GM23248 (cell line): ENCODE measurements at regions not wholly inside any gene's neighbourhood (a gene's known extent, or its start where the extent isn't known, plus 50 kb on each side); places are given as distances from the start of the nearest gene placed in this dataset.

Experiments
- DNase-seq: peaks from one replicate; pipeline ENCODE4 v3.0.0-alpha.2; 2015
- H2AFZ ChIP-seq: fragments of 200-600 bp; sonication (generic); 2 replicates; pipeline ENCODE4 v1.6.1; 2016; ENCODE audit warnings: antibody characterized with exemption
- H3F3A ChIP-seq: fragments of 200-600 bp; sonication (generic); 2 replicates; pipeline ENCODE4 v1.6.1; 2016; ENCODE audit warnings: mild to moderate bottlenecking, antibody characterized with exemption, mixed run types; ENCODE audit not compliant: insufficient read depth
- H3K27ac ChIP-seq: fragments of 200-600 bp; sonication (generic); 2 replicates; pipeline ENCODE4 v1.5.1; 2016; ENCODE audit warnings: mild to moderate bottlenecking
- H3K27me3 ChIP-seq: fragments of 200-600 bp; sonication (generic); replicated peaks from 2 replicates; pipeline ENCODE4 v1.6.1; 2016; ENCODE audit warnings: mild to moderate bottlenecking; ENCODE audit not compliant: insufficient read depth
- H3K36me3 ChIP-seq: fragments of 200-600 bp; sonication (generic); 2 replicates; pipeline ENCODE4 v1.6.1; 2016; ENCODE audit warnings: low read depth, mild to moderate bottlenecking
- H3K4me1 ChIP-seq: fragments of 200-600 bp; sonication (generic); 2 replicates; pipeline ENCODE4 v1.6.1; 2016; ENCODE audit warnings: mild to moderate bottlenecking; ENCODE audit not compliant: insufficient read depth
- H3K4me2 ChIP-seq: fragments of 200-600 bp; sonication (generic); one replicate; pipeline ENCODE4 v1.6.1; 2016; ENCODE audit warnings: mild to moderate bottlenecking; ENCODE audit not compliant: unreplicated experiment
- H3K4me3 ChIP-seq: fragments of 200-600 bp; sonication (generic); 2 replicates; pipeline ENCODE4 v1.5.1; 2016; ENCODE audit warnings: mild to moderate bottlenecking
- H3K79me2 ChIP-seq: fragments of 200-600 bp; sonication (generic); 2 replicates; pipeline ENCODE4 v1.6.1; 2016; ENCODE audit warnings: mild to moderate bottlenecking; ENCODE audit not compliant: insufficient read depth
- H3K9ac ChIP-seq: fragments of 200-600 bp; sonication (generic); 2 replicates; pipeline ENCODE4 v1.6.1; 2016; ENCODE audit warnings: mild to moderate bottlenecking
- H3K9me2 ChIP-seq: fragments of 200-600 bp; sonication (generic); 2 replicates; pipeline ENCODE4 v1.6.1; 2016; ENCODE audit warnings: mixed run types, mild to moderate bottlenecking, moderate library complexity; ENCODE audit not compliant: insufficient read depth
- H3K9me3 ChIP-seq: fragments of 200-600 bp; sonication (generic); one replicate; pipeline ENCODE4 v1.6.1; 2017; ENCODE audit warnings: low read depth
- H4K20me1 ChIP-seq: fragments of 200-600 bp; sonication (generic); 2 replicates; pipeline ENCODE4 v1.6.0; 2016; ENCODE audit not compliant: insufficient read depth
- EZH2 ChIP-seq: fragments of 200-600 bp; sonication (generic); IDR thresholded peaks from 2 replicates; pipeline ENCODE4 v1.6.1; 2018; ENCODE audit warnings: antibody characterized with exemption, mild to moderate bottlenecking; ENCODE audit not compliant: insufficient read depth, poor library complexity, severe bottlenecking
- EZH2phosphoT487 ChIP-seq: fragments of 200-600 bp; sonication (generic); IDR thresholded peaks from 2 replicates; pipeline ENCODE4 v1.6.1; 2018; ENCODE audit warnings: antibody characterized with exemption, moderate library complexity, mild to moderate bottlenecking, low read depth; ENCODE audit not compliant: insufficient read depth
- WGBS, 2 experiments: methylation state at CpG; one replicate each; pipeline ENCODE4 v1.1.6; 2015 to 2017; ENCODE audit warnings: low lambda C conversion rate in 2 of 2, low coverage in 1 of 2; ENCODE audit errors: missing lambda C conversion rate in 2 of 2; 5-methylcytosine and 5-hydroxymethylcytosine counted together
- in situ Hi-C: fragments of 300-500 bp; cut with MboI; formaldehyde crosslinking; loops from 2 replicates; pipeline ENCODE4 v1.15.0; 2020

GRCh38 chr1:82899017-82899416 is 1098.3 kb downstream of the ADGRL2 start:
- no peaks in the 10 kb centered on the region for H3K9me3 ChIP-seq
- no peaks in the 10 kb centered on the region for H3K79me2 ChIP-seq
- no peak overlapping the region for H3K4me2 ChIP-seq
- no peak for DNase-seq
- H3K27me3 ChIP-seq, result no peaks in the 10 kb centered on the region
- H3K9ac ChIP-seq, result no peak overlapping the region
- H2AFZ ChIP-seq, result no peak overlapping the region
- no peaks in the 10 kb centered on the region for H3F3A ChIP-seq
- WGBS, 2 experiments, result 90 to 92% methylated on average over 3 of the region's 3 CpGs
- TF ChIP-seq EZH2phosphoT487 (no peak), EZH2 (no peak)
- no peaks in the 10 kb centered on the region for H3K4me1 ChIP-seq
- H4K20me1 ChIP-seq, result no peaks in the 10 kb centered on the region
- no peaks in the 10 kb centered on the region for H3K36me3 ChIP-seq
- H3K27ac ChIP-seq, result no peak overlapping the region
- in situ Hi-C loops, result no loop called here
- H3K4me3 ChIP-seq, result no peak overlapping the region
- H3K9me2 ChIP-seq, result no peaks in the 10 kb centered on the region

- no peaks in the 10 kb centered on the region for H3K4me1 ChIP-seq
- H3K36me3 ChIP-seq, result no peaks in the 10 kb centered on the region
- H3K27ac ChIP-seq, result no peak overlapping the region
- H3K9me3 ChIP-seq, result no peaks in the 10 kb centered on the region
- H3K4me3 ChIP-seq, result no peak overlapping the region
- H2AFZ ChIP-seq, result no peak overlapping the region
- H4K20me1 ChIP-seq, result no peaks in the 10 kb centered on the region
- no peaks in the 10 kb centered on the region for H3F3A ChIP-seq
- H3K9ac ChIP-seq, result no peak overlapping the region
- H3K79me2 ChIP-seq, result no peaks in the 10 kb centered on the region
- in situ Hi-C loops, result no loop called here
- H3K4me2 ChIP-seq, result no peak overlapping the region
- 13 to 19% methylated on average over 1 of the region's 1 CpG for WGBS, 2 experiments
- H3K9me2 ChIP-seq, result no peaks in the 10 kb centered on the region
- DNase-seq, result no peak
- TF ChIP-seq EZH2, result no peak
- no peak for TF ChIP-seq EZH2phosphoT487
- no peaks in the 10 kb centered on the region for H3K27me3 ChIP-seq
These were observed 1096.8 kb downstream of the ADGRL2 start for GRCh38 chr1:82897549-82897948.

DNA sequence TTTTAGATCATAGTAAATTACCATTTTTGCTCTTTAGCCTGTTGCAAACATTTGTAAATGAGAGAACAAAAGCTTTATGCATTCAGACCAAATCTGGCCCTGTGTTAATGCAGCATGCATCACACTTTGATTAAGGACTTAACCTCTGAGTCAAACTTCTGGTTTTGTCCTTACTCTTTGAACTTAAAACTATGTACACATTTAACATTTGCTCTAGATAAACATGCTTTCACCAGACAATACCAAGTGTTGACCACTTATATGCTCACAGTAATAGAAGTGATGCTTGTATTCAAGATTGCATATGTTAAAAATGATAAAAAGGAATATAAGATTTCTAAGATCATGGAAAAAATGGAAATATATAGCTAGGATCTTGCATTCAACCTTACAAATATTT is 1095.3 kb downstream of the ADGRL2 start:
- Histone ChIP-seq H3K4me2 (no peak overlapping the region), H3K27ac (no peak overlapping the region), H3K4me1 (no peaks in the 10 kb centered on the region), H3K36me3 (no peaks in the 10 kb centered on the region), H2AFZ (no peak overlapping the region), H4K20me1 (no peaks in the 10 kb centered on the region), H3K27me3 (no peaks in the 10 kb centered on the region), H3F3A (no peaks in the 10 kb centered on the region), H3K79me2 (no peaks in the 10 kb centered on the region), H3K9ac (no peak overlapping the region), H3K9me2 (no peaks in the 10 kb centered on the region), H3K9me3 (no peaks in the 10 kb centered on the region), H3K4me3 (no peak overlapping the region)
- in situ Hi-C loops, result no loop called here
- TF ChIP-seq EZH2phosphoT487, result no peak
- no peak for TF ChIP-seq EZH2
- DNase-seq, result no peak

DNA sequence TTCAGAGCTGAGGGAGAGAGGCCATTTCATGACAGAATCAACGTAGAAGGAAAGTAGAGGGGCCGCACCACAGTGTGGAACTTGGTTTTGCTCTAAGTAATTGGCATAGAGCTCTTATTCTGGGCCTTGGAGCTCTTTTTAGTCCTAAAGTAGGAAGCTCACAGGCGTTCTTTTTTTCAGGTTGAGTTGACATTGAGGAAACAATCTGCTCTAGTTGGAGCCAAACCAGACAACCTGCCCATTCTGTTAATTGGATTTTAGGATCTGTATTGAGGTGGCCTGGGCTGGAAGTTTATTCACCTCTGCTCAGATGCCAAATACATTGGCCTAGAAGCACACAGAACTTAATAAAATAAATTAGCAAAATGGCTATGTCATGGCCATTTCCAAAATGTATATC is 1093.9 kb downstream of the ADGRL2 start:
- in situ Hi-C loops, result no loop called here
- no peaks in the 10 kb centered on the region for H3K9me2 ChIP-seq
- H3K4me2 ChIP-seq, result no peak overlapping the region
- no peak overlapping the region for H3K4me3 ChIP-seq
- TF ChIP-seq EZH2phosphoT487 (no peak), EZH2 (no peak)
- no peaks in the 10 kb centered on the region for H4K20me1 ChIP-seq
- 83 to 94% methylated on average over 3 of the region's 3 CpGs for WGBS, 2 experiments
- H3K4me1 ChIP-seq, result no peaks in the 10 kb centered on the region
- no peaks in the 10 kb centered on the region for H3K79me2 ChIP-seq
- no peak overlapping the region for H3K9ac ChIP-seq
- DNase-seq, result no peak
- H3K27me3 ChIP-seq, result no peaks in the 10 kb centered on the region
- no peaks in the 10 kb centered on the region for H3K36me3 ChIP-seq
- no peak overlapping the region for H2AFZ ChIP-seq
- no peaks in the 10 kb centered on the region for H3F3A ChIP-seq
- H3K9me3 ChIP-seq, result no peaks in the 10 kb centered on the region
- no peak overlapping the region for H3K27ac ChIP-seq

DNA sequence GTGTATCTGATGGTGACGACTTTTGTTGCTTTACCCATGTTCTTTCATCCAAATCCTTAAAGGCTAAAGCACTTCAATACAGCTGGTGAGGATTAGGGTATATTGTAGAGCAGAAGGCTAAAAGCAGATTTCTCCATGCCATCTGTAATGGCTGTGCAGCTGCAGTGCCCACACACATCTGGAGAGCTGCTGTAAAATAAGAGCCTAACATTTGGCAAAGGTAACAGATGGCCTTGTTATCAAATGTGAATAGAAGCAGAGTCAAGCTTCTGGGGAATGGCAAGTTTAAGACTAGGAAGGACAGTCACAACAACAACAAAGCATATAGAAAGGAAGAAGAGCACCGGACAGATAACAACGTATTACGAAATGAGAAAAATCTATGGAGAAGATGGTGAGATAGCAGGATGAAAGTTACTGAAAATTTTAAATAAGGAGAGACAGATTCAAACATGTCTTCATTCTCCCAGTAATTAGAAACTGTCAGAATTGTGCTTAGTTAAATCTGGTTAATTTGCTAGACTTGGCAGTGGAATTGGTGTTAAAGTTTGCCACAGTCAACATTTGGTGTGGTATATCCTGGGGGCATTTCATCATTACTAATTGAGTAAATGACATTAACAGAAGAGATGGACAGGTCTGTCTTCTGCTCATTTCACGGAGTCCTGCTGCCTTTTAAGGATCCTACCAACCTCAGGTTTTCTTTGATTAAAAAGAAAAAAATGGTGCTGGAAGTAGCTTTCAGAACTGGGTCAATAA is 1093.2 kb downstream of the ADGRL2 start:
- H3K27me3 ChIP-seq, result no peaks in the 10 kb centered on the region
- in situ Hi-C loops, result no loop called here
- H3K4me1 ChIP-seq, result no peaks in the 10 kb centered on the region
- H3K9me3 ChIP-seq, result no peaks in the 10 kb centered on the region
- WGBS, 2 experiments, result 70 to 74% methylated on average over 5 of the region's 5 CpGs
- H2AFZ ChIP-seq, result no peak overlapping the region
- no peak overlapping the region for H3K4me3 ChIP-seq
- H3K9me2 ChIP-seq, result no peaks in the 10 kb centered on the region
- TF ChIP-seq EZH2phosphoT487, result no peak
- TF ChIP-seq EZH2, result no peak
- no peak overlapping the region for H3K27ac ChIP-seq
- no peak for DNase-seq
- H4K20me1 ChIP-seq, result no peaks in the 10 kb centered on the region
- H3K4me2 ChIP-seq, result no peak overlapping the region
- no peaks in the 10 kb centered on the region for H3F3A ChIP-seq
- no peaks in the 10 kb centered on the region for H3K36me3 ChIP-seq
- no peaks in the 10 kb centered on the region for H3K79me2 ChIP-seq
- H3K9ac ChIP-seq, result no peak overlapping the region
